HK-2 (cell line): ENCODE measurements at regions not wholly inside any gene's neighbourhood (a gene's known extent, or its start where the extent isn't known, plus 50 kb on each side); places are given as distances from the start of the nearest gene placed in this dataset.

Source experiments
- DNase-seq: peaks from one replicate; pipeline ENCODE4 v3.0.0-alpha.2; 2018; ENCODE audit not compliant: unreplicated experiment

DNA sequence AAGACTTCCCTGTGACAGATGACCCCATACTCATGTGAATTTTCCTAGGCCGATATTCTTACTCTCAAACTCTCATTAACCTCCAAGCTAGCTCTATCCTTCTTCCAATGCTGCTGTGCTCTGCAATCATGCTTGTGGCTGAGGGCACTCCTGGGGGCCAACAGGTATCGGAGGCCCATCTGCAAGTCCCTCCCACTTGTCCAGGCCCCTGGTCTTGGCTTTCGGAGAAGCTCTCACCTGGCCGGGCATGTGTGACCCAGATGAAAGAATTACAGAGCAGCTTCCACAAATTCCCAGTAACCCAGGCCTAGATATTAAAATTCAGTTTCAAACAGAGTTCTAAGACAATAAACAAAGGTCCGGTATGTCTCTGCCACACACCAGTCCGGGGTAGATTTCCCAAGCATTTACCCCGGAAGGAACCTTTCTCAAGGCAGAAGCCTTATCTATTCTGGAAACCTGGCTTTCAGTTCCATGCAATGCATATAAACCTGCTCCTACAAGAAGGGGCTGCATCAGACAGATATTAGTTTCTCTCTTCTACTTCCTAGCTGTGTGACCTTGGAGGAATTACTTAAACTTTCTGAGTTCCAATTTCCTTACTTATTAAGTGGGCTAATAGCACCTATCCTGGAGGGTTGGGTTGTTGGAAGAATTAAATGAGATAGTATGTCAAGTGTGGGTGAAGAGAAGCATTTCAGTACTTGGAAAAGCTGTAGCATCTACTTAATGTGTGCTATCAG, 270.8 kb downstream of the PTTG2 start:
- no peak for DNase-seq

DNA sequence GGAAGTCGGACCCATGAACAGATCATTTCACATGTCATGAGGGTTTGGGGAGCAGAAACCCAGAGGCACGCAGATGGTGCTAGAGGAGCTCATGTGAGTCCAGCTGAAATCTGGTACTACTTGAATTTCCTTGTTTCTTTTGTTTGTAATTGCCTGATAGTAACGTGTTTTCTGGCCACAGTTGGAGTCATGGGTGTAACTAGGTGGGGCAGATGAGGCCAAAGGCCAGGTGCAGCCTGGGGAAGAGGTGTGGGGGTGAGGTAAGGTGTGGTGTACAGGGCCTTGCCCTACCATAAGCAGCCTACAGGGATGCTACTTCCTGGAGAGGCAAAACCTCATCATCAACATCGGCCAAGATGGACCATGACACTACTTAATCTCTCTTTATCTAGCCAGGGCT, 271.4 kb downstream of the PTTG2 start:
- no peak for DNase-seq

DNA sequence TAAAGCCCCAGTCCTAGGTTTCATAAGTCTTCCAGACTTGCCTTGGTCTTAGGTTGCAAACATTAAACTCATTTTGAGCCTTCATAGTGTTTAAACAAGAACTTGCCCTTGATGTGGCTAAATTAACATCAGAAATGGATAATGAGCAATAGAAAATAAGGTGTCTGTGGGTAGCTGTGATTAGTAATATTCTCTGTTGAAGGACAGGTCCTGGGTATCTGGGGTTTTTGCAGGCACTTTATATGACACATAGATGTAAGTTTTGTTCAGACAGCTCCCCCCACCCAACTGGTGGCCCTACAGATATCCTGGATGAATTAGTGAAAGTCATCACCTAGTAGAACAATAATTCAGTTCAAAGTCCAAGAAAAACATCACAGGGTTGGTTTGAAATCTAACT, 272.5 kb downstream of the PTTG2 start:
- DNase-seq, result no peak

DNA sequence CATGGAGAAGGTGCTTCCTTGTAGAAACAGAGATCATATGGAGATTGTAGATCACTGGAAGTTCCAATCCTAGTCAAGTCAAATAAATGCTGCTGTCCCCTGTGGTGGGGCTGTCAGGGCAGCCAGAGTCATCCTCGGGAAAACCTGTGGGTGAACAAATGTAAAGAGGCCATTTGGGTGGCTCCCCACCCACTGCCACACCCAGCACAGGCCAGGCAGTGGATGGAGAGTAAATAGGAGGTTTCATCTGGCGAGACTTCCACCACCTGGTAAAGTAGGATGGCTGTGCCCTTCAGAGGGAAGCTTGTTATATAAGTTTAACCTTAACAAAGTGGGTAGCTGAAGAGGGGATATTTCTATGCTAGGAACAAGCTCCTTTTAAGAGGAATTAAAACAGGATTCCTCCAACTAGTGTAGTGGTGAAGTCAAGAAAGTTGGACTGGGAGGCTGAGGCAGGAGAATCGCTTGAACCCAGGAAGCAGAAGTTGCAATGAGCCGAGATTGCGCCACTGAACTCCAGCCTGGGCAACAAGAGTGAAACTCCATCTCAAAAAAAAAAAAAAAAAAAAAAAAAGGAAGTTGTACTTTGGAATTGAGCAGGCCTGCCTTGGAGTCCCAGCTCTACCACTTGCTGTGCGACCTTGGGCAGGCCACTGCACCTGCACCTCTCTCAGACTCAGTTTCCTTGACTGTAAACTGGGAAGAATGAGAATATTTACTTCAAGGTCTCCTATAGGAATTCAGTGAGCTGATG, 273.7 kb downstream of the PTTG2 start:
- no peak for DNase-seq

DNA sequence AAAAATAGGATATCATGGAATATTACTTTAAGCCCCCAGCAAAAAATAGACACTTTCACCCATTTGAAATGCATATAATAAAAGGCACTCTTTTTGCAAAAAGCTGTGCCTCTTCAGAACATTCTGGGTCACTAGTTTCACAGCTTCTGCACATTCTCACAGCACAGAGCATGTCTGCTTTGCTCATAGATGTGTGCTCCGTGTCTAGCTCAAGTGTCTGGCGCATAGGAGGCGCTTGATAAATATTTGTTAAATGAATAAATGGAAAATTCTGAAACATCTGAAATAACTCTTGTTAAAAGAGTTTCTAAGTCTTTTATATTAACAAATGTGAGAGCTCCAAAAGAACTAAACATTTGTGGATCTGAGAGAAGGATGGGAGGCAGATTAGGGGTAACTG, 275.2 kb downstream of the PTTG2 start:
- DNase-seq, result no peak

DNA sequence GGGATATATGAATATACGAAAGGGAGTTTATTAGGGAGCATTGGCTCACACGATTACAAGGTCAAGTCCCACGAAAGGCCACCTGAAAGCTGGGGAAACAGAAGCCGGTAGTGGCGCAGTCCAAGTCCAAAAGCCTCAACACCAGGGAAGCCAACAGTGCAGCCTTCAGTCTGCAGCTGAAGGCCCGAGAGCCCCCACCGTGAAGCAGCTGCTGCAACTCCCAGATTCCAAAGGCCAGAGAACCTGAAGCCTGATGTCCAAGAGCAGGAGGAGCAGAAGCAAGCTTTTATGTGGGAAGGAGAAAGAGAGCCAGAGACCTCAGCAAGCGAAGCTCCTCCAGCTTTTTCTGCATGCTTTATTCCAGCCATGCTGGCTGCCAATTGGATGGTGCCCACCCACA, 275.8 kb downstream of the PTTG2 start:
- no peak for DNase-seq

DNA sequence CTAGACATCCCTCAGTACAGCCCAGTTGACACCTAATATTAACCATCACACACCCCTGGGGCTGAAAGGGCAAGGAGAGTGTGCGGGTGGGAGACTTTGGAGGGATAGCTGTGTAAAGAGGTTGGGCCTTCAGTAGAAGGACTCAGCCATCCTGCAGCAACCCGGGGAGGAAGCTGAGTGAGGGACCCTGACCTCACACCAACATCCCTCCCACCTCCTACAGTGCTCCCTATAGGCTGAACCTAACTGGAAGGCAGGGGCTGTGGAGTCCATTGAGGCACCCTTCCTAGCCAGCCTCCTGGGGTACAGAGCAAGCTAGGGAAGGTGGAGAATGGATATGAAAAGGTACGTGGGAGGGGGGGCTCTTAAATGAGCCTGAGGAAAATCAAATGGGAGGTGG, 276.3 kb downstream of the PTTG2 start:
- DNase-seq, result no peak

DNA sequence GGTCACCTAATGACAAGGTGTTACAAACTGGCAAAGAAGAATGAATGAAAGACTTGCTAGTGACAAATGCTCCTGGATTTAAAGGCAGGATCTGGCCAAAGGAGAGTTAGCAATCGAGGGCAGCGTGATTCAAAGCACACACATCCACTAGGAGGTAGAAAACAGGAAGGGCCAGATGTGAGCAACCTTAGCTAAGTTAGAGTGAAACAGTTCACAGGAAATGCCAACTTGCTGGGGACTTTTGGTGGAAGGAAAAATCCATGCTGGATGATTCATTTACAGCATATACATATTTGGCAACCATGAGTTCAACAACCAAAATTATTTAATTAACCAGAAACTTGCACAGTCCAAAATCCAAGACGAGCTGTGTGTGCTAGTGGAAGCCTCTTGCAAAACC, 276.9 kb downstream of the PTTG2 start:
- no peak for DNase-seq

DNA sequence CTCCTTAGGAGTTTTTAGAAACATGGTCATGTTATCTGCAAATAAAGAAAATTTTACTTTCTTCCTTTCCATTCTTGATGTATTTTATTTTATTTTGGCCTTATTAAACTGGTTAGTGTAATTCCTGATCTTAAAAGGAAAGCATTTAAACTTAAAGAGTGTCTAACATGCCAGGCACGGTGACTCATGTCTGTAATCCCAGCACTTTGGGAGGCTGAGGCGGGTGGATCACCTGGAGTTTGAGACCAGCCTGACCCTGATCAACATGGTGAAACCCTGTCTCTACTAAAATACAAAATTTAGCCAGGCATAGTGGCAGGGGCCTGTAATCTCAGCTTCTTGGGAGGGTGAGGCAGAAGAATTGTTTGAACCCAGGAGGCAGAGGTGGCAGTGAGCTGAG, 281.3 kb downstream of the PTTG2 start:
- no peak for DNase-seq

DNA sequence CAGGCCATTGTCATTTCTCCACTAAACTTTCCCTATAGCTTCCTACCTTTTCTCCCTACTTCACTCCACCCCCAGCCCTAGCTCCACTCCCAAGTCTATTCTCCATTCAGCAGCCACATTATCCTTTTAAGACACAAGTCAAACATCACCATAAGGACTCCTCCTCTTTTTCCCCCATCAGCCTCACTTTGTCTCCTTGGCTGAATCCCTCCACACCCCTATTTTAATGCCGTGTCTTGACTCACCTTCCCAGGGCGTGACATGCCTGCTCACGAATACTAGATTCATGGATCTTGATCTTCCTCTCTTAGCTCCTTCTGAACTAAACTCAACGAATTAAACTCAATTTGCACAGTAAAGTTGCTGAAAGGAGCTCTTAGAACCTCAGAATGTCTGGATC, 281.9 kb downstream of the PTTG2 start:
- no peak for DNase-seq

DNA sequence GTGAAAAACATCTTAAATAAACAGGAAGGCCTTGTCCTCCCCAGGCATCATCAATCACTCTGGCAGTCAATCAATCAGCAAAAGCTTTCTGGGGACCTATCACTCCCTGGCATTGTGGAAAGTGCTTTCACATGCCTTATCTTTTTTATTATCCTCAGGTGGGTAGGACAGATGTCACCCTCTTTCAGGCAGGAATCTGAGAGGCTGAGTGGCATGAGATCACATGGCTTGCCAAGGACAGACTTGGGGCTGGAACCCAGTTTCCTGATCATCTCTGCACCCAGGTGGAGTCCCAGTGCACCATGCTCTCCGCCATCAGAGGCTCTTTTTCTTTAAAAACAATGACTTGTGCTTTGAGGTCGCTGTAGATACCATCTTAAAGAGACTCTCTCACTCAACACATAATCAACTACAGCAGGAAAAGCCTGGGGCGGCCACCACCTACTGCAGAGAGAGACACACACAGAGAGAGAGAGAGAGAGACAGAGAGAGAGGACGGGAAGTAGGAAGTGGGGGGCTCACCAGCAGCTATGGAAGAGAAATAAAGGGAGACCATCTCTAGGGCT, 282.7 kb downstream of the PTTG2 start:
- DNase-seq, result no peak

DNA sequence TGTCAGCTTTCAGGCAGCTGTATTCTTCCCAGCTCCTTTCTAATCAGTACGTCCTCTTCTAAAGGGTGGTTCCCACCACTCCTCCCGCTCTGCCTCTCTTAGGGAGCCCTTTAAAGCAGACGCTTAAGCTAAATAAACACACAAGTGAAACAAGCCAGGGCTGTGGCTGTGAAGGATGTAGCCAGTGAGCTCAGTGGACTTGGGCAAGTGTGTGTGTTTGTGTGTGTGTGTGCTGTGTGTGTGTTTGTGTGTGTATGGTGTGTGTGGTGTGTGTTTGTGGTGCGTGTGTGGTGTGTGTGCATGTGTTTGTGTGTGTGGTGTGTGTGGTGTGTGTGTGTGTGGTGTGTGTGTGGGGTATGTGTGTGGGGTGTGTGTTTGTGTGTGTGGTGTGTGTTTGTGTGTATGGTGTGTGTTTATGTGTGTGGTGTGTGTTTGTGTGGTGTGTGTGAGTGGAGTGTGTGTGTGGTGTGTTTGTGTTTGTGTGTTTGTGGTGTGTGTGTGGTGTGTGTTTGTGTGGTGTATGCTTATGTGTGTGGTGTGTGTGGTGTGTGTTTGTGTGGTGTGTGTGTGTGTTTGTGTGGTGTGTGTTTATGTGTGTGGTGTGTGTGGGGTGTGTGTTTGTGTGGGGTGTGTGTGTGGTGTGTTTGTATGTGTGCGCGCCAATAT, 283.3 kb downstream of the PTTG2 start:
- no peak for DNase-seq

DNA sequence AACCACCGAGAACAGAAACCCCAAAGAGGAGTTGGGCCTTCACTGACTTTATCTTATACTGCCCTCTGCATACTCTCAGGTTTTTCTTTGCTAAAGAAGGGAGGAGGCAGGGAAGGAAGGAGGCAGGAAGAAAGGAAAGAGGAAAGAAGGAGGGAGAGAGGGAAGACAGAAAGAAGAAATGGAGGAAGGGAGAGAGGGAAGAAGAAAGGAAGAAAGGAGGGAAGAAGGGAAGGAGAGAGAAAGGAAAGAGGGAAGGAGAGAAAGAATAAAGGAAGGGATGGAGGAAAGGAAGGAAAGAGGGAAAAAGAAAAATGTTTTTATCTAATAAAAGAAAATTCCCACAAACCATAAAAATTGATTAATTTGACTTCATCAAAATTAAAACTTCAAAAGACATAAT, 294.6 kb downstream of the PTTG2 start:
- no peak for DNase-seq

DNA sequence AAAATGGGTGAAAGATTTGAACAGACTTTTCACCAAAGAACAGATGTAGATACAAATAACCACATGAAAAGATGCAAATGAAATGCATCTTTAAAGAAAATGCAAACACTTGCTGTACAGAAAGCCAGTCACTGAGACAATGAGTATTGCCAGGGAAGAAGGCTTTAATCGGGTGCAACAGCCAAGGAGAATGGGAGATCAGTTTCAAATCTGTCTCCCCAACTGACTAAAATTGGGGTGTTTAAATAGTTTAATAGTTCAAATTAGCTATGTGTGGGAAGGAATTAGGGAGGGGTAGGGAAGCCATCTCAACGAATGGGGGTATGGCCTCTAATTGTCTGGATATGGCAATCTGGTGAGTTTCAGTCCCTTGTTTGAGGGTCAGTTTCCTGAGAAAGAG, 295.4 kb downstream of the PTTG2 start:
- DNase-seq, result no peak

DNA sequence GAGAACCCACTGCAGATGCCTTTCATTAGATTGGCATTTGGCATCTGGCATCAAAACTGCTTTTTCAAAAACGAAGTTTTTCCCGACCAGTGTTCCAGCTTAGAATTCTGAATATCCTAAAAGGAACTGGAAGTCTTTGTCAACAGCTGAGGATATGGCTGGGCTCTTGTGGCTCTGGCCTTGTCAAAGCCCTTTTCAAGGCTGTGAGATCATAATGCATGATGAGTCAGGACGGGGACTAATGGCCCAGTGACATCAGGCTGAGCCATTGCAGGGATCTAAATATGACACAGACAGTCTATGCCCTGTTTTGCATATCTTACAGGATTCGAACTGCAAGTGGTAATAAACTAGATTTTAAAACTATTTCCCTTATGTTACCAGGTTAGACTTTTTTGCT, 306.4 kb downstream of the PTTG2 start:
- DNase-seq, result peak; percentile 7

DNA sequence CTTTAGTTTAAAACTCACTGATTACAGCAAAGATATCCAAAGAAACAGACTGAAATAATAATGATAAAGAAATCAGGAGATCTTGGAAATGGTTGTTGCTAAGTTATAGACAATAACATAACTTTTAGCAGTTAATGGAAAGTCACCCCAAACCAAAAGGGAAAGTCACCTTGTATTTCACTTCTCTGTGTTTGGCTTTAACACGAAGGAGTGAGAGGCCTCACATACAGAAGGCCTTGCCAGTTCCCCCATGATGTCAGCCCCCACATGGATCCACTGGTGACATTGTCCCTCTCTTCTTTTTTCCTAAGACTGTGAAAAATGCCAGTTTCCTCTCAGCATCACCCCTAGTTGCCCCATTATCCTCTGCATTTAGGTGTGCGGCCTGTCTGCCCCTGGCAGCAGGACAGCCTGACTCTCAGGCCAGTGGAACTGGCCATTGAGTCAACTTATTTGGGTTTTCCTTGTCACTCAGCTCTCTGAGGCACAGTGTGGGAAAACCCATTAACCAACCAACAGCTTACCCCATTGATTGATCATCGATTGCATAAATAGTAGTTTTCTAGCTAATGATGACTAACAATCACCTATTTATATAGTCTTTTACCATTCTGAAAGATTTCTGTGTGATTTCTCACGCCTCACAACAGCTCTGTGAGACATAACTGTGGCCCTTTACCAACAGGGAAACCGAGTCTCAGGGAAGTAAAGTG, 308.1 kb downstream of the PTTG2 start:
- DNase-seq, result no peak

DNA sequence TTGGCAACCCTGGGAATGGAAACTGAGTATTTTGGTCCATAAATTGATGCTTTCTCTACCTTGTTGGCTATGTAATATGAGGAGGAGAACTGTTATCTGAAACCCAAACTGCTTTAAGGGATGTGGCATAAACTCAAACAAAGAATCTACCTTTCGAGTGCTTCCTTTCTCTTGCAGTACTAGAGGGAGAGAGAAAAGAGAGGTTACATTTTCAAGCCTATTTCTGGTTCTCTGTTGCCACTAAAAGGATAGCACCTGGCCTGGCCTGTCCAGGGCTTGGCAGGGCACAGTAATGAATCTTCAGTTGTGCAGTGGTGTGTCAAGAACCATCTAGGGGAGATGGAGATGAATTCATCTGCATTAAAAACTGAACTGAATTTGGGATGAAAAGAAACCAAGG, 308.6 kb downstream of the PTTG2 start:
- no peak for DNase-seq

DNA sequence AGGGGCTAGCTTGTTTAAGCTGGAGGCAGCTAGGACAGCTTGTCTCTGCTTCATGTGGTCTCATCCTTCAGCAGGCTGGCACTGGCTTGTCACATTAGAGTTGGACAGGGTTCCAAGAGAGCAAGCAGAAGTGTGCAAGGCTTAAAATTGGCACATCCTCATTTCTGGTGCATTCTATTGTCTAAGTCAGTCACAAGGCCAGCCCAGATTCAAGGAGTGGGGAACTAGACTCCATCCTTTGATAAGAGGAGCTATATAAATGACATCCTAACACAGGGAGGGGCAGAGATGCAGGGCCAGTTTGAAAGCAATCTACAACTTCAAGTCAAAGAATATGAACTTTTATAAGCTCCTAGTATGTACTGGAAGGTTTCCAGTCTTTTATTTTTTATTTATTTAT, 313.2 kb downstream of the PTTG2 start:
- no peak for DNase-seq

DNA sequence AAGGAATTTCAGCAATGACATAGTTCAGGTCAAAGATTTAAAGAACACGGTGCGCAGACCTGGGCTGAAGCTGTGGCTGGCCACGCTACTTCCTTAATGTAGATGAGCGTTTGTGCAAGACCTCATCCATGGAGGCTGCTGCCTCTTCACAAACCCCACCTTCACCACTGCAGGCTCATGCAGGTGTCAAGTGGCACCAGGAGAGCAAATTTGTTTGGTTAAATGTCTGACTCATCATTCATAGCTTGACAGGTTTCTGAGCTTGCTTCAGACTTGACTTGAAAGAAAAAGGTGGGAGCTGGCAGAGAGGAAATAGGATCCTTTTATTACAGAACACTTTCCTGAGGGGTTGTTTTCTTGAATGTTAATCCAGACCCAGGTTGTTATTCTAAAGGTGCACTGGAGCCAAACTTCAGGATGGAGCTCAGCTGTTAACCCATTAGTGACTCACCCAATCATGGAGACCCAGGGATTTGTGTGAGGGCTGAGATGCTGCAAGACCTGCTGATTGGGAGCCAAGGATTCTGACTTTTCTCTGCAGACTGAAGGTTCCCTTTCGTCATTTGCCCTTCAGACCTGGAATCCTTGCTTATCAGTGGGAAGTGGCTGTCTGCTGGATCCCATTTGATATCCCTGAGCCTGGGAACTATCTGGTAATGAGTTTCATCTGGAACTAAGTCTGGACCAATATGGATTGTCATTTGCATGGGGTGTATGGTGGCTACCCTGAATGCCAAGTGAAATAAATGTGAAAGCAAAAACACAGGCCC, 315.3 kb downstream of the PTTG2 start:
- no peak for DNase-seq

DNA sequence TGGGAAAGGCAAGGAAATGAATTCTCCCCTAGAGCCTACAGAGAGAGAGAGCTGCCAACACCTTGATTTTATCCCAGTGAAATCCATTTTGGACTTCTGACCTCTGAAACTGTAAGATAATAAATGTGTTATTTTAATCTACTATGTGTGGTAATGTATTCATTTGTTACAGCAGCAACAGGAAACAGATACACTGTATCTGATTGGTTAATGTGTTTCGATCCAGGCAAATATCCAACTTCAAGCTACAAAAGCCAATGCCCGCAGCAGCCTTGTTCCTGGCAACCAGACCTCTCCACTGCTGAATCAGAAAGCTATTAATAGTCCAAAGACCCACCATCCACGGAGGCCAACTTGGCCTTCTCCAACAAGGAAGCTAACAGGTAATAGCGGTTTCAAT, 318.1 kb downstream of the PTTG2 start:
- DNase-seq, result no peak

DNA sequence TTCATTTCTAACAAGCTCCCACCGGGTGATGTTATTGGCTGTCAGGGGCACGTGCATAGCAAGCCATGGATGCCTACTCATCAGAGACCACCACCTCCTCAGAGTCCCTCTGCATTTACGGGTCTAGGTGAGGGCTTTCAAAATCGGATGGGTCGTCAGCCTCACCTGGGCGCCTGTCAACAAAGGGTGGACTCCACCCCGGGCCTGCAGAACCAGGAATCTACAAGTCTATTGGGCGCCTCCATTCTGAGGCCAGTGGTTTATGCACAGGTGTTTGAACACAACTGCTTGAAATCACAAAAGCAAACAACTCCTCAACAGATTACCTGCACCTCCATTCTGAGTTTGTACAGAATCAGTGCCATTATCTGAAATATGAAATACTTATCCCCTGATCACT, 318.9 kb downstream of the PTTG2 start:
- DNase-seq, result no peak
